ENCODE measurements at regions not wholly inside any gene's neighbourhood (a gene's known extent, or its start where the extent isn't known, plus 50 kb on each side); places are given as distances from the start of the nearest gene placed in this dataset.

DNA sequence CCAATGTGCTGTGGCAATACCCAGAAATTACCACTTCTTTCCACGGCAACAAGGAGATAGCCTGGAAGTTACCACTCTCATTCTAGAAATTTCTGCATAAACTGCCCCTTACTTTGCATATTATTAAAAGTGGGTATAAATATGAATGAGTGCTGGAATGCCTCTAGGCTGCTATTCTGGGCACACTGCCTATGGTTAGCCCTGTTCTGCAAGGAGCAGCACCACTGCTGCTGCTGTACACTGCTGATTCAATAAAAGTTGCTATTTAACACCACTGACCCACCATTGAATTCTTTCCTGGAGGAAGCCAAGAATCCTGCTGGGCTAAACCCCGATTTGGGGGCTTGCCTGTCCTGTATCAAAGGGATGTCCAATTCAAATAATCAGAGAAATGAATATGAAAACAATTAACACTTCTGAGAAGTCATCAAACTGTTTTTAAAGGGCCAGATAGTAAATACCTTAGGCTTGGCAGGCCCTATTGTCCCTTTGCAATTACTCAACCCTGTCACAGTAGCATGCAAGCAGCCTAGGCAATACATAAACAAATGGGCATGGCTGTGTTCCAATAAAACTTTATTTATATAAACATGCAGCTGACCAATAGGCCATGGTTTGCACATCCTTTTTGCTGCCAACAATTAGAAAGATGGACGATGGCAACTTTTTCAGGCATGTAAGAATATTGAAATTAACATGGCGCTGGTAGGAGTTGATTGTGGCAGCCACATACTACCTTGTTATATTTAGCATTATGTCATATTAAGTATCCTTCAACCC is 369.4 kb upstream of the B3GALT2 start:
- no peak for DNase-seq

DNA sequence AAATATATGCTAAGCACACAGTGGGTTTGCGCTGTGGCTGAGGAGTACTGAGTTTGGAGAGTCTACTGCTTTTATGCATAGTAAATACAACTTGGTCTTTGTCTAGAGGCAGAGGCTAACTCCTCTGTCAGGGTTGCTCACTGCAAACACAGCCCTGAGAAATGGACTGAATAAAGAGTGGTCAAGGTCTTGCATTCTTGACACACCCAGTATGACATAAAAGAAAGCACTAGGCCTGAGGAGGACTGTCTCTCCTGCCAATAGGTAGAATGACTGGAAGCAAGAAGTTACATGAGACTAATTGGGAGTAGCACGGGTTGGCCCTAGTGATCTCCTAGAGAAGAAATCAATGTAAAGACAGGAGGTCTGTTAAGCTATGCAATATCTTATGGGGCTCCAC is 367.2 kb upstream of the B3GALT2 start:
- no peak for DNase-seq

DNA sequence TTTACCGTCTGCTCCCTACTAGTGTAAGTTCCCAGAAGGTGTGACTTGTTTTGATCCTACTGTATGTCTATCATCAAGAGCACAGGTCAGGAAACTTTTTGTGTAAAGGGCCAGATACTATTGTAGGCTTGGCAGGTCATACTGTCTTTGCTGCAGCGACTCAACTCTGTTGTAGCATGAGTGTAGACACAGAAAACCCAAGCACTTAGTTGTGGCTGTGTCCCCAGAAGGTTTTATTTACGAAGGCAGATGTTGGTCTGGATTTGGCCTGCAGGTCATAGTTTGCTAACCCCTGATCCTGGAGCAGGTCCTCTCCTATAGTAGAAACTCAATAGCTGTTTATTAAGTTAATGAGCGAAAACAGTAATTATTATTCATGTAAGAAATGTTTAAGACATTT is 365.9 kb upstream of the B3GALT2 start:
- DNase-seq: no peak

DNA sequence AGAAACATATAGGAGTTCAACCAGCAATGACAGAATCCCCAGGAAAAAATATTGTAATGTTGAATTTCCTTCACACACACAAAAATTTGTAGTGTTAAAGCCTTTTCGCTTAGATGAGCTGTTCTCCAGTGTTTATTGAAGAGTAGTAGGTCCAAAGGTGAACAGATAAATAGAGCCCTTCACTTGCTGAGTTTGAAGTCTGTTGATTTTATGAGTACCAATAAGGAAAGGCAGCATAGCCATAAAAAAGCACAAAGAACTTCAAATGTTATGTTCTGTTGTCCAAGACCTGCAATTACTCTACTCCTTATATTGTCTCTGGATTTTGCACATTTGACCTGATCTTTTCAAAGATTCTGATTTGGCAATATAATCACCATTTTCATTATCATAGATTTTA is 362.7 kb upstream of the B3GALT2 start:
- DNase-seq: no peak

DNA sequence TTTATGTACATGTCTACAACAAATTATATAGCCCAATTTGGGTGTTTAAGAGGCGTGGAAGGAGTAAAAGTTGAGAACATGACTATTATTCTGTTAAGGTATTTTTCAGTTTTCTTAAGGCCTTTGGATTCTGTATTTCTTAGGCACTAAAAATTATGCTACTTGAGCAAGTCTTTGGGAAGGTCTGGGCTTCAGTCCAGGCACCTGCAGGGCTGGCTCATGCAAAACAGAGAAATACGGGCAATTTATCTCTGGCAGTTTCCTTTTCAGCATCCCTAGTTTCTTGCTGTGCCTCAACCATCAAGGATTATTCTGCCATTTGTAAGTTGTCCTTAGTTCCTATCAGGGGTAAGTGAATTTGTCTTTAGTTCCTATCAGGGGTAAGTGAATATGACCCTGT is 358.8 kb upstream of the B3GALT2 start:
- DNase-seq: no peak

DNA sequence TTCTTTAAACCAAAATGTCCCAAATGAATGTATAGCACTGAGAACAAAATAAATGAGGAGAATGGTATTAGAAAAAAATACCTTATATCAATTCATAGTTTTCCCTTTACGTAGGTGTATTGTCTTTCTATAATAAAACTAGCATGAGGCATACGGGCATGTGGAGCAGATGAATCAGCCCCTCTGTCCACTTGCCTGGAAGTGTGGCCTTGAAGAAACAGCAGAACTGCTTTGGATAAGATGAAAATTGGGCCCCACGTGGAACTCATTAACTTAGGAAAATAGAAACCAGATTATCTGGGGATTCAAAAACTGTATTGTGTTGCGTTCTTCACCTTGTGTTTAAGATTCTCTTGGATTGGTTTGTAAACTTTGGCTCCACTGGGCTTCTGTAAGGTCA is 356.8 kb upstream of the B3GALT2 start:
- DNase-seq: no peak

DNA sequence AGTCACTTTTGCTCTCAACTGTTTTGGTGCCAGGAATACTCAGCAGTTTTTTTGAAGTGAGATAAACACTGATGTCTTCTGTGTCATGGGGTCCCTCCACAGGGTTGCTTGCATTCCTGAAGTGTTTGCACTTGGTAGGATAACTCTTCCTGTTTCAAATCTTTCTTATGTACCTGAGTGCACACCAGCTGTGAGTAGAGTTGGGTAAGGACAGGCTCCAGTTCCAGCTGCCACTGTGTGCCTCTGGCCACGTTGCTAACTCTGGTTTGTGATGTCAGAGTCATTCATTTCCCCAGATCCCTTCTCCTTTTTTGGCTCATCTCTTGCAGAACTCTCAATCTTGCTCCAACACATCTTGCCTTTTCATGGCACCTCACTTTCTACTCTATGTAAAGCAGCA is 356.3 kb upstream of the B3GALT2 start:
- DNase-seq: no peak

DNA sequence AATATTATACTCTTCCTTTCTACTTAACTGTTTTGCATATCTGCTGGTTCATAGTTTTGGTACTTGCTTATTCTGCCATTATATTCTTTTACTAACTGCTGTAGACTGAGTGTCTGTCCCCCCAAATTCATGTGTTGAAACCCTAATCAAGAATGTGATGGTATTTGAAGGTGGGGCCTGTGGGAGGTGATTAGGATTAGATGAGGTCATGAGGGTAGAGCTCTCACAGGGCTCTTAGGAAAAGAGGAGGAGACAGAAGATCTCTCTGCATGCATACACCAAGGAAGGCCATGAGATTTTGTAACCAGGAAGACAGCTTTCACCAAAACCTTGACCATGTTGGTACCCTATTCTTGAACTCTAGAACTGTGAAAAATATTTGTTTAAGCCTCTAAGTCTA is 354.1 kb upstream of the B3GALT2 start:
- DNase-seq: no peak

DNA sequence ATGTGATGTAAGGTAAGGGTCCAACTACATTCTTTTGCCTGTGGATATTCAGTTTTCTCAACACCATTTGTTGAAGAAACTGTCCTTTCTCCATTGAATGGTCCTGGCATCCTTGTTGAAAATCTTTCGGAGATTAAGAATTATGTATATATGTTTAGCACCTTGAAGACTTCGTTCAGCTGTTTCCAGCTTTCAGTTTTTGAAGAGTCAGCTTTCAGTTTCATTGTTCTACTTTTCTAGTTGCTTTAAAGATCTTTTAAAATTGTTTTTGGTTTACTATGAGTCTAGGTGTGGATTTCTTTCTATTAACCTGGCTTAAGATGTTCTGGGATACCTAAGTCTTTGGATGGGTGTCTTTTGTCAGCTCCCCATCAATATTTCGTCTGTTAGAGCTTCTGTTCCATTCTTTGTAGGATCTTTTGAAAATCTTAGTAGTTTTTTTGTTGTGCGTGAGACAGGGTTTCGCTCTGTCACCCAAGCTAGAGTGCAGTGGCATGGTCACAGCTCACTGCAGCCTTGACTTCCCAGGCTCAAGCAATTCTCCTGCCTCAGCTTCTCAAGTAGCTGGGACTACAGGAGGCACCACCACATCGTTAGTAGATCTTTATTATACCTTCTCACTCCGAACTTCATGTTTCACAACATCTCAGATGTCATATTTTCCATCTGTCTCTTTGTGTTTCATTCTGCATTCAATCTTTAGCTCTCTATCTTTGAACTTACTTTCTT is 353.5 kb upstream of the B3GALT2 start:
- DNase-seq: no peak

DNA sequence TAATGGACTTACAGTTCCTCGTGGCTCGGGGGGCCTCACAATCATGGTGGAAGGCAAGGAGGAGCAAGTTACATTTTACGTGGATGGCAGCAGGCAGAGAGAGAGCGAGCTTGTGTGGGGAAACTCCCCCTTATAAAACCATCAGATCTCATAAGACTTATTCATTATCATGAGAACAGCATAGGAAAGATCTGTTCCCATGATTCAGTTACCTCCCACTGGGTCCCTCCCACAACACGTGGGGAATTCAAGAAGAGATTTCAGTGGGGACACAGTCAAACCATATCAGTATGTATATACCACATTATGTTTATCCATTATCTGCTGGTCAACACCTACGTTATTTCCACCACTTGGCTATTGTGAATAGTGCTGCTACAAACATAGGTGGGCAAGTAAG is 352.3 kb upstream of the B3GALT2 start:
- no peak for DNase-seq

DNA sequence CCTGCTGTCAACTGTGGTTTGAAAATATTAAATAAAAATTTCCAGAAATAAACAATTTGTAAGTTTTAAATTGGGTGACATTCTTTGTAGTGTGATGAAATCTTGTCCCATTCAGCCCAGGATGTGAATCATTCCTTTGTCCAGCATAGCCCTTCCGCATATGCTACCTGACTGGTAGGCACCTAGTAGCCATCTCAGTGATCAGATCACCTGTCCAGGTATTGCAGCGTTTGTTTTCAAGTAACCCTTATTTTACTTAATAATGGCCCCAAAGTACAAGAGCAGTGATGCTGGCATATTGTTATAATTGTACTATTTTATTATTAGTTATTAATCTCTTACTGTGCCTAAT is 351.6 kb upstream of the B3GALT2 start:
- DNase-seq: no peak

DNA sequence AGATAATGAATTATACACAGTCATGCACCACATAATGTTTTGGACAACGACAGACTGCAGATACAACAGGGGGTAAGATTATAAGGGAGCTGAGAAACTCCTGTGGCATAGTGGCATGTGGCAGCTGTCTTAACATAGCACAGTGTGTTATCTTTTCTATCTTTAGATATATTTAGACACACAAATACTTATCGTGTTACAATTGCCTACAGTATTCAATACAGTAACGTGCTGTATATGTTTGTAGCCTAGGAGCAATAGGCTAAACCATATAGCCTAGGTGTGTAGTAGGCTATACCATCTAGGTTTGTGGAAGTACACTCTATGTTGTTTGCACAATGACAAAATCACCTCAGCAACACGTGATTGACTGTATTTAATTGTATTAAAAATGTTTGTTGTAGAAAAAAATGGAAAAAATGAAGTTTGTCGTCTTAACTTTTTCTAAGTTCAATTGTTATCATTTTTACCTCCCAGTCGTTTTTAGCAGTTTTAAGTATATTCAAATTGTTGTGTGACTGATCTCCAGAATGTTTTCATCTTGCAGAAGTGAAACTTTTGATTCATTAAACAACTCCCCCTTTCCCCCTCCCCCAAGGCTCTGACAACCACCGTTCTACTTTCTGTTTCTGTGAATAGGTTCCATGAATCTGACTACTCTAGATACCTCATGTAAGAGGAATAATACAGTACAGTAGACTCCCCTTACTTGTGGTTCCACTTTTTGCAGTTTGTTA is 351.0 kb upstream of the B3GALT2 start:
- DNase-seq: no peak

DNA sequence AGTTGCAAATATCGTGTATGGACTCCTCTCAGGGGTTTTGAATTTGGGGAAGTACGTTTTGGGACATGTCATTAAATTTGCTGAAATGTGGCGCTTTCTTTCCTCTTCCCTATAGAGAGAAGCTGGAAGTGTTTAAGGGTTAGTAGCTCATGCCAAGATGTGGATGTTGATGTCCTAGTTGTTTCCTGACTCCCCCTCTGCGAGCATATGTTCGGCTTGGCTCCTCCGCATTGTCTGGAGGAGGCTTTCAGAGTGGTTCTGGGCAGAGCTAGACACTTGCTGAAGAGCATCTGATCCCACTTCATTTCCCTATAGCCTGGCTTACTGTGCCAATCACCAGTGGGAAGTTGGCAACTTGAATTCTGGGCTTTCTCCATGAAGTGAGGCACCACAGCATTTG is 347.4 kb upstream of the B3GALT2 start:
- no peak for DNase-seq

DNA sequence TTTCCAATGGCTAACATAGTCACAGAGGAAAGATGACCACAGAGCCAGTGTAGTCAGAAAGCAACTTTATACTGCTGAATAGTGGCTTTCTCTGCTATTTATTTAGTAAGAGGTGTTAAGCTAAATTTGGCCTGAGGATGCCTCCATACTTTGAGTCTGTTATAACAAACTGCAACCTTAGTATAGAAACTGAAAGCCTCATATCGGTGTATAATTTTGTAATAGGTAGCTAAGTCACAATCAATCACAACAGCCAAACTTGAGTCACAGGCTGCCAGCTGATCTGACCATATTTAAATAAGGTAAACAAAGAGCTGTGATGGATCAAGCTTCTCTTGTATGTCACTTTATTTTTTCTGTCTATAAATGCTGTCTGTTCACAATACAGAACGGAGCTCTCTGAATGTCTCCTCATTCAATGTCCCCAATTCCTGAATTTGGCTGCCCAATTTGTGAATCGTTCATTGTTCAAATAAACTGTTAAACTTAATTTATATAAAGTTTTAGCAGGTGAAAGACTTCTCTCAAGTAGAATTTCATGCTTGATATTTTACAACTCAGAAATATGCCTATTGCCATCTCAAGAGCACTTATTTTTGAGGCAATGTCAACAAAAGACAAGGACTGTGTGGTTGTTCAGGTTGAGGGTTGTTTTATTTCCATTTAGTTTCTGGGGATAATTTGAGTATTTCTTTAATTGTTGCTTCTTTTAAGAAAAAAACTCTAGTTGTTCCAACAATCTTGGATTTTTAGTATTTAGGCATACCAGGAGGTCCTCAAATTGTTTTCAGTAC is 339.7 kb upstream of the B3GALT2 start:
- no peak for DNase-seq

DNA sequence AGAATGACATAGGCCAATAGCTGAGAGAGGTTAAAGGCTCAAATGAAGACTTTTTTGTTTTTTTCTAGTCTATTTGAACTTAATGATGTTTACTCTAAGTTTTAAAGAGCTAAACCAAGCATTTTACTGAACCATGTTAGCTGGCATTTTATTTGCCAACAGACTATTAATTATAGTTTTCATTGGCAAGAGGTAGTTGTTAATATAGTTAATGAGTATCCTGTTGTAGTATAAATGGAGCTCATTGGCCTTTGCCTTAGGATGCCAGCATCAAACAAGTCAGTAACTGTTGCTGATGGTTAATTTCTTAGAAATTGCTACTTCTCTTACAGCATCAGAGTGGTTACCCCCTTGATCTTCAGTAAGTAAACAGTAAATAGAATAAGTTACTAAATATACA is 339.0 kb upstream of the B3GALT2 start:
- no peak for DNase-seq

DNA sequence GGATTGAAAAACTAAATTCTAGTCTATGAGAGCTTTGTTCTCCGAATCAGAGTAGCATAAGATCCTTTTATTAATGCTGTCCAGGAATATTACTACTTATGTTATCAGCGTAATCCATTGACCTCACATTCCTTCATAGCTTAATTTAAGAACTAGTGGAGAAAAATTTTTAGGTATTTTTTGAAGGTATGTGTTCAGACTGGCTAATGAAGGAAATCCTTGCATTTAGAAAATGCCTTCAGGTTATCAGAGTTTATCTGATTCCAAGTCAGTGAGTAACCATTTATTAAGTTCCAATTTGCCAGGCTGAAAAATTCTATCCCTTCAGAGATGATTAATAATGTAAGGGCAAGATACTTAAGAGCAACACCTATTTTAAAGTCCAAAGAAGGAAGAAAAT is 338.2 kb upstream of the B3GALT2 start:
- DNase-seq: no peak

DNA sequence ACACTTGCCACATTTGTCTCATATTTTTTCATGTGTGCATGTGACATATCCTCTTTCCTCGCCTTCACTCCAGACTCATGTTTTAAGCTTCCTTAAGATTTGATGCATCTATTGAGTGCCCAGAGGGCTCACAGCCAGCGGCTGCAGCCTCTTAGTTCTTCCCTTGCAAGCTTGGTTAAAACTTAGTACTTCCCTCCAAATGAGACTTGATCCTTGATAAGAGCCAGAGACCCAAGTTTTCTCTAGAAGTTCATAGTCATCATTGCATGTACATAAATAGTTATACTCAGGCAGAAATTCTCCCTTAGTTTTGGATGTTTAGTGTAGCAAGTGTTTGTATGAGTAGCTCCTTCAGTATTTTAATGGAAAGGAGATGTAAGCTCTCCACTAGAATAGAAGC is 337.6 kb upstream of the B3GALT2 start:
- no peak for DNase-seq

DNA sequence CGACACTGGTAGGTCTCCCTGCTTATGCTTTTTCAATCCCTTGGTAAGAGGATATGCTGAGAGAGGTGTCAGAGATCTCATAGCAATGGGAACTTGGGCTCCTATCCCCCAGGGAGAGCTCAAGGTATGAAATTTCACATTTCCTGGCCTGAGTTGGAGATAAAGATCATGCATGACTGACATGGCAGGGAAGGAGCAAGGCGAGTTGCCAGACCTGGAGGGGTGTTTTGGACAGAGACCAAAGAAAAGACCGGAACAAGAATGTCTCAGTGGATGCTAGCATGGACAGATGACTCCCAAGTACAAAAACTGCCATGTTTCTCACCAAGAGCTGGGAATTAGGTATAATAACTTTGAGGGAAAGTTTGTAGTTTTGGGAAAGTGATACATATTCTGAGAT is 334.1 kb upstream of the B3GALT2 start:
- DNase-seq: no peak

DNA sequence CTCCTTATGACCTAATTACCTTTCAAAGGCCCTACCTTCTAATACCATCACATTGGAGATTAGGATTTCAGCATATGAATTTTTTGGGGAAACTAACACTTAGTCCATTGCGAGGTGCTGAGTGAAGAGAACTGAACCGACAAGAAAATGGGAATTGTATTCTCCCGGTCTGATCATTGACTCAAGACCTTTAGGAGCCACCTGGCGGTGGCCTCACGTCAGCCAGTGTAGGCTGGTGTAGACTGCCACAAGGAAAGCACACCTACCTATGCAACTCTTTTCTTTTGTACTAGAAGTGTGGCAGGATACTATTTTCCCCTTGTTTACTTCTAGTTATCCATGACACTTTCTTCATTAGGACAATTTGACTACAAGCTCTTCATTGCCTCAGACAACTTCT is 333.5 kb upstream of the B3GALT2 start:
- no peak for DNase-seq

DNA sequence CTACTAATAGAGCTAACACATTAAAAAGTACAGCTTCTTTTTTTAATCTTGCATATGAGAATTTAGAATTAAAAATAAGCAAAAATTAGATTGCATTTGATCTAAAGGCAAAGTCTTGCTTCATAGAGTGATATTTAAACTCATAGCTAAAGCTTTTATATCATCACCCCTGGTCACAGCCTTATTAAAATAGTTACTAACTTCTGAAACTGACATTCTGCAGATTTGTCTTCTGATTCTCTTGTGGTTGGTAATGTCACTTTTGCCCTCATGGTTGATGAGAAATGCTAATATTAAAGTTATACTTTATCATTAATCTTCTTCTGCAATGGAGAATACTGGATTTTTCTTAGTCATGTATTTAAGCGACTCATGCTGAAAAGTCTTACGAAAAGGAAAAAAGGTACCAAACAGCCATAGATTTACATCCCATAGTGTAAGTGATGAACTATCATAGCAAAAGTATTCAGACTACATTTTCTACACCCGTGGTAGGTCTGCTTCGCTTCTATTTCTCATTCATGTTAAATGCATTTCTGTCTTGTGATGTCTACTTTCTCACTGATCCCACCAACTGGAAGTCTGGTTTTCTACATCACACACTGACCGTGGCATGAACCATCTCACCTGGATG is 330.5 kb upstream of the B3GALT2 start:
- DNase-seq: no peak

DNA sequence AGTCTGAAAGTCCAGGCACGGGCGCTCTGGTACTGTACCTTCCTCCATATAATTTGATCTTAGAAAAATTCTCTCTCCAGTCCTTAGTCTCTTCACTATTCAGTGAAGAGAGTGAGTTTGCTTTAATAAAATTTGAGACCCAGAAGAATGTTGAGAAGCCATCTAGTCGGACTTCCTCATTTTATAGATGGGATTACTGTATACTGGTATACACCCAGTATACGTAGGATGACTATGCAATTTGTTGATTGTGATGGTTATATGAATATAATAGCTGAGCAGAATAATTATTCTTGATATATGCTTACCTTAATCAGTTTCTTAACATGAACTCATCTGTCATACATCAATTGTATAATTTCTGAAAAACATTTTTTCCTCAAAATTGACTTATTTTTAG is 328.0 kb upstream of the B3GALT2 start:
- no peak for DNase-seq

DNA sequence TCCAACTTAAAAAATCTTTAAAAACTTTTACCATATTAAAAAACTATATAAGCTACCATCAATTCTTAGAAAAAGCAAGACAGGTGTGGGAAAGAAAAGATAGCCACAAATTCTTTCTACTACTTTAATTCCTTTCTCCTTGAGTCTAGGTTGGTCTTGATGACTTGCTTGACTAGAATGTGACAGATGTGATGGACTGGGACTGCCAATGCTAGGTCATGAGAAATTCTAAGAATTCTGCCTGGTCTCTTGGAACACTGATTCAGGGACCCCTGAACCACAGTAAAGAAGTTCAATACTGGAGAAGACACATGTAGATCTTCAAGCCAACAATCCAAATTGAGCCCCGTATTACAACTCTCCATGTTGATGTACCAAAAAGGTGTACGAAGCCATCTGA is 326.6 kb upstream of the B3GALT2 start:
- no peak for DNase-seq

DNA sequence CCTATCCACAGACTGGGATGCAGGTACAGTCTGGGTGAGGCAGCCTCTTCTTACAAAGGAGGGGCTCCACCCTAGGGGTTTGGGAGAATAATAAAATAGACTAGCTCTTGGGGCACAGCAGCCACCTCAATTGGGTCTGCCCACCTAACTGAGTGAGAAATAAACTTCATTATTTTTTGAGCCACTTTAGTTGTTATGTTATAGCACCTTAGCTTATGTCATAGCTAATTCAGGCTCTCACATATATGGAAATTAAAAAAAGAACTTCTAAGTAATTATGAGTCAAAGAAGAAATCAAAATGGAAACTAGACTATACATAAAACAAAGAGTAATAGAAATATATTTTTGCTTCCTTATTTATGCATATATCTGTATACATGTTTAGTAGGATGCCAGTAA is 318.5 kb upstream of the B3GALT2 start:
- DNase-seq: no peak
